LNCaP clone FGC (cell line): ENCODE measurements at regions not wholly inside any gene's neighbourhood (a gene's known extent, or its start where the extent isn't known, plus 50 kb on each side); places are given as distances from the start of the nearest gene placed in this dataset.

Experiments
- DNase-seq: peaks from one replicate; pipeline ENCODE4 v3.0.0-alpha.2; 2011; ENCODE audit warnings: low read depth
- H3K4me3 ChIP-seq: 2 replicates; pipeline ENCODE4 v1.5.1; 2011; ENCODE audit warnings: mild to moderate bottlenecking, low read depth, low read length, control low read depth
- CTCF ChIP-seq: IDR thresholded peaks from 2 replicates; pipeline ENCODE4 v1.5.1; 2012; ENCODE audit warnings: mild to moderate bottlenecking; ENCODE audit not compliant: control insufficient read depth, insufficient read depth; ENCODE audit errors: extremely low read depth

- TF ChIP-seq CTCF = no peak
- no peak overlapping the region for H3K4me3 ChIP-seq
- no peak for DNase-seq
These were observed 652.5 kb upstream of the FAM98A start for GRCh38 chr2:34251578-34251977.

GRCh38 chr2:34244195-34244594 lies 645.1 kb upstream of the FAM98A start:
- TF ChIP-seq CTCF = no peak
- no peak overlapping the region for H3K4me3 ChIP-seq
- no peak for DNase-seq

GRCh38 chr2:34242763-34243123 lies 643.6 kb upstream of the FAM98A start:
- no peak for TF ChIP-seq CTCF
- H3K4me3 ChIP-seq = no peak overlapping the region
- DNase-seq = no peak

- DNase-seq = no peak
- no peak for TF ChIP-seq CTCF
These were observed 643.0 kb upstream of the FAM98A start for GRCh38 chr2:34241905-34242762.

GRCh38 chr2:34239511-34239910 lies 640.4 kb upstream of the FAM98A start:
- TF ChIP-seq CTCF = no peak
- no peak for DNase-seq
- H3K4me3 ChIP-seq = no peak overlapping the region

More at GRCh38 chr2:34241905-34242762, 643.0 kb upstream of the FAM98A start:
- no peak overlapping the region for H3K4me3 ChIP-seq

GRCh38 chr2:34234823-34235222 lies 635.7 kb upstream of the FAM98A start:
- no peak overlapping the region for H3K4me3 ChIP-seq
- no peak for DNase-seq
- TF ChIP-seq CTCF = no peak

- no peak for DNase-seq
- no peak for TF ChIP-seq CTCF
- H3K4me3 ChIP-seq = no peak overlapping the region
These were observed 630.9 kb upstream of the FAM98A start for GRCh38 chr2:34229998-34230397.
